HG02798 (cell line): ENCODE measurements at regions not wholly inside any gene's neighbourhood (a gene's known extent, or its start where the extent isn't known, plus 50 kb on each side); places are given as distances from the start of the nearest gene placed in this dataset.

ENCODE experiments used
- ATAC-seq: cut with Tn5 transposase; IDR thresholded peaks from one replicate; pipeline ENCODE4 v1.9.1; 2021; ENCODE audit warnings: mild to moderate bottlenecking; ENCODE audit not compliant: unreplicated experiment, poor library complexity

DNA sequence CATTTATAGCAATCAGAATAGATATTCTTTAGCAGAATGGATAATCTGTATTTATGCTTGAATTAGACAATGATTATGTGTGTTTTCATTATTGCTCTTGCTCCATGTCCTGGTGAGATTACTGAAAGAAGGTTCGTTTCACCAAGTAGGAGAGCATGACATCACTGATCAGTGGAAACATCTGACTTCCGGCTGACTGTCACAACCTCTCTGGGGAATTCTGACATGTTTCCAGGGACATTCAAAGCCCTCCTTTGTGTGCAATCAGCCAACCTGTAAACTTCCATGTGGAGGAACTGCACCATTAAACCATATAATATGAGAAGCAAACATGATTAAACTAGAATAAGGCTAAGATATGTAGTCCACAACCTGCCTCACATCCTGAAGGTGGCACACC is 424.8 kb upstream of the ADGRL4 start:
- no peak for ATAC-seq

DNA sequence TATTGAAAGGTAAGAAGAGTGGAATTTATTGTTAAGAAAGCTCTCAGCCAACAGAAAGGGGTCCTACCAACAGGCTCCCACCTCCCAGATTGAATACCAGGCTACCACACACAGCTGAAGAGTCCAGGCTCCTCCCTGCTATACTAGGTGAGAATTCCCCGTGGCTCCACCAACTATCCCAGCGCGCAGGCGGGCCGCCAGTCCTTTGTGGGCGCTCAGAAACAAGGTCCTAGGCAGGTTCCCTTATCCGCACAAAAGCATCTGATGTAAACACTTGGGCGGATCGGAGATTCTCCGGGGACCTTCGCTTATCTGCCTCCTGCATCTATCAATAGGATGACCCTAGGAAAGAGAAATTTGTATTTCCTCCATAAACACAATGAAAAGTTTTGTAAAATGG is 423.9 kb upstream of the ADGRL4 start:
- ATAC-seq = no peak

DNA sequence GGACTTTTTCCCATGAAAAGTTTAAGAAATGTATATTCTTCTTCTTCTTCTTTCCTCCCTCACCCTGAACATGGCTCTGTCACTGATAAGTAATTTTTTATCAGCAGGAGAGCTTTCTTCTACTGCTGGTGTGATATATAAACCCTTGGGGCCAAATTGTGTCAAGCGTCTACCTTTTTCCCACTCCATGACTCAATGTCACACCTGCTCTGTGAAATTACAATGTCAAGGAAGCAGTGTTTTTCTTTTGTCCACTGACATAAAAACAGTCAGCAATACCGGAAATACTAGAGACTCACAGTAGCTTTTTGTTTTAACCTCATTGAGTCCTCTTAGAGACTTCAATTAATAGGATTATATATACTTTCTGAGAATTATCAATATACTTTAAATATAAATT is 416.2 kb upstream of the ADGRL4 start:
- no peak for ATAC-seq

DNA sequence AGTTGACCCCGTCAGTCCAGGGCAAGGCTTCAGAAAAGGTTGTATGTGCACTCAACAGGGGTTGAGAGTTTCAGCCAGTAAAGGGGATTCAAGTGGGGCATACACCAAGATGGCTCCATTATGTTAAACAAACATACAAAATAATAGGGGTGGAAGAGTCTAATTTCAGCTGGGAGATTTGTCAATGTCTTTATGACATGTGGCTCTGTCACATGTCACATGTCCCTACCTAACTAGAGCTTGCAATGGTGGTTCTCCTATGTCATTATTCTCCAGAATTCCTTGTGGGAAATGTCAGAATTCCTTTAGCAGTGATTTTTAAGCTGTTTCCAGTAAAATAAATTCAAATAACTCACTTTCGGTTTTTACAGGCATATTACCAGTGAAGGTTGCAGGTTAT is 392.0 kb upstream of the ADGRL4 start:
- no peak for ATAC-seq

DNA sequence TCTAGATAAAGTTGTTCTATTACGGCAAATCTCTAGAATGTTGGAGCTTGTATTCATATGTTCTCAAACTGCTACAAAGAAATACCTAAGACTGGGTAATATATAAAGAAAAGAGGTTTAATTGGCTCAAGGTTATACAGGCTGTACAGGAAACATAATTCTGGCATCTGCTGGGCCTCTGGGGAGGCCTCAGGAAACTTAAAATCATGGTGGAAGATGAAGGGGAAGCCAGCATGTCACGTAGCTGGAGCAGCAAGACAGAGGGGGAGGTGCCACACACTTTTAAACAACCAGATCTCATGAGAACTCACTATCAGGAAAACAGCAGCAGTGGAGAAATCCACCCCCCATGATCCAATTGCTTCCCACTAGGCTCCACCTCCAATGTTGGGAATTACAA is 390.4 kb upstream of the ADGRL4 start:
- no peak for ATAC-seq

DNA sequence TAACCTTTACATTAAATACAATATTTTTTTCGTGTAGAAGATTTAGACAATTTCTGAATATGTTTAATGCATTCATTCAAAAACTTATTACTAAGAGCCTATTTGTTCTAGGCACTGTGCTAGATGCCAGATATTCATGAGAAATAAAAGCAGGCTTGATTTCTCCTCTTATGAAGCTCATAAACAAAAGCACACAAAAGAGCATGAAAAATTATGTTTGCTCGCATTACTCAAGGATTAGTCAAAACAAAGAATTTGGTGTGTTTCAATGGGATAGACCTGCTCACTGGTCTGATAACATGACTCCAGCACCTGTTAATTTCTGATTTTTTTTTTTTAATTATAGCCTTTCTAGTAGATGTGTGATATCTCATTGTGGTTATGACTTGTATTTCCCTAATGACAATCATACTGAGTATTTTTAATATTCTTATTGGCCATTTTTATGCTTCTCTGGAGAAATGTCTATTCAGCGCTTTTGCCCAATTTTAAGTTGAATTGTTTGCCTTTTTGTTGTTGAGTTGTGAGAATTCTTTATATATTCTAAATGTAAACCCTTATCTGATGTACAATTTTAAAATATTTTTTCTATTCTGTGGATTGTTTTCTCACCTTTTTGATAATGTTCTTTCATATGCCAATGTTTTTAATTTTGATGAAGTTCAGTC is 382.3 kb upstream of the ADGRL4 start:
- no peak for ATAC-seq

DNA sequence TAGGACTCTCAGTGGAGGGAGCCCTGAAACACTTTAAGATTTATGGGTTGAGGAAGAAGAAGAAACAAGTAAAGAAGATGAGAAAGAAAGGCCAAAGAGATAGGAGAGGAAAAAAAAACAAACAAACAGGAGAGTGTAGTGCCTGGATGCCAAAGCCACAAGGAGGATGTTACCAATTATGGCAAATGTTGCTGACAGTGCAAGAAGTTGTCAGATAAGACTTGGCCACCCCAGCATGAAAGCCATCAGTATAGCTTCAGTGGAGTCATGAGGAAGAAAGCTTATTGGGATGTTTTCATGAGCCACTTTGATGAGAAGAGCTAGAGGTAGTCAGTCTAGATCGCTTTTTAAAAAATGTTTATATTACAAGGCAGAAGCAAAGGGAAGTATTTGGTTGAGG is 380.2 kb upstream of the ADGRL4 start:
- ATAC-seq = no peak

DNA sequence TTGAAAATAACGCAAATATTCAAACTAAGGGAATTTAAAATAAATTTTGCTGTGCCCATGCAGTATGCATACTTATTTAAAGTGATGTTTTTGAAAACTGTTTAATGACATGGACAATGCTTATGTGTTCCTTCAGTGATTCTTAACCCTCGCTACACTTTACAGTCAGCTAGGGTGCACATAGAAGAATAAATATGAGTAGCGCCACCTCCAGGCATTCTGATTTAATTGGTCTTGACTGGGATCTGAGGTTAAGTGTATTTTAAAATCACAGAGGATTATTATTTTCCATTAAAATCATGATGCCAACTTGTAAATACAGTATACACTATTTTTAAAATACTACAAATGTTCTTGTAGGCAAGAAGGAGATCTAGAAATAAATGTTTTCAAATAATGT is 373.5 kb upstream of the ADGRL4 start:
- ATAC-seq = no peak

DNA sequence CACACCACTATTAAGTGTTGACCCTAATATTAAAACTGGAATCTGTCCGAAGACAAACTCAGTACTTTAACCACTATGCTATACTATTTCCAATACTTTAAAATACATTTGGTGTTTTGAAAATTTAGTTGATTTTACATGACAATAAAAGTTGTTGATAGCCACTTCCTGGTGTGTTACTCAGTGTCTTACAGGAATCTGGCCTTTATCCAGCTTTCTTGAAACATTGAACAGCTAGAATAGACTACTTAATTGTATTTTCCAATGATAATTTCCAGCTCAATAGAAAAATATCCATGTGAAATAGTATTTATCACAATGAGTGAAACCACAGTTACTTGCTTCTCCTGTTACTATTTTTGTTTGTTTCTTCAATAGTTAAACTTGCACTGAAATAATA is 369.6 kb upstream of the ADGRL4 start:
- no peak for ATAC-seq

DNA sequence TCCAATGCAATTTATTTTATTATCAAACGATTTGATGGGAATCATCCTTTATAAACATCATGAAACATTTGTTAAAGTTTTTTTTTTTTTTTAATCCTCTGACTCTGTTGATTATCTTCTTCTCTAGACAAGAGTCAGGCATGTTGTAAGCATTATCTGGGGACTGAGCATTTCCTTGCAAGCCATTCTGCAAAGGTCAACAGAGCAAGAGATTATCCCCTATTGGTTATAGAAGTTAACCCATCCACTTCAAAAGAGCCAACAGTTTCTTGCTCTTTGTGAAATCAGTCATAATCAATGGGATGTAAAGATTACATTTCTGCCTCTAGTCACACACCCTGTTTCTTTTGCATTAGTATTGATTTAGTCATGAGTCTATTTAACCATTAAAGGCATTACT is 368.8 kb upstream of the ADGRL4 start:
- no peak for ATAC-seq

DNA sequence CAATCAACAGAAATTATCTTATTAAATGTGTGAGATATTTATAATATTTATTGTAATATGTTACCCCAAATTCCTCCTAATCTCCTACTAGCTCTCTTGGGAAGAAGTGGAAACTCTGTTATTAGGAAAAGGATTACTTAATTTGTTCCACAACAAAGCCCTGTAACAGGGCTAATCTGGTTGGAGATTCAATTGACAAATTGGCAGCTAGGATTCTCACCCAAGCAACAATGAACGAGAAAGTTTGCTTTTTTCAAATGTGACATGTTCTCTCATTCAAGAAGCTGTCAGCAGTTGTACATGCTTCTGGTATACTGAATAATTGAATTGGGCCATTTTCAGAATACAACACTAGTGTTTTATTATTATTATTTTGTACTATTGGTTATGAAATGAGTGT is 367.9 kb upstream of the ADGRL4 start:
- no peak for ATAC-seq

DNA sequence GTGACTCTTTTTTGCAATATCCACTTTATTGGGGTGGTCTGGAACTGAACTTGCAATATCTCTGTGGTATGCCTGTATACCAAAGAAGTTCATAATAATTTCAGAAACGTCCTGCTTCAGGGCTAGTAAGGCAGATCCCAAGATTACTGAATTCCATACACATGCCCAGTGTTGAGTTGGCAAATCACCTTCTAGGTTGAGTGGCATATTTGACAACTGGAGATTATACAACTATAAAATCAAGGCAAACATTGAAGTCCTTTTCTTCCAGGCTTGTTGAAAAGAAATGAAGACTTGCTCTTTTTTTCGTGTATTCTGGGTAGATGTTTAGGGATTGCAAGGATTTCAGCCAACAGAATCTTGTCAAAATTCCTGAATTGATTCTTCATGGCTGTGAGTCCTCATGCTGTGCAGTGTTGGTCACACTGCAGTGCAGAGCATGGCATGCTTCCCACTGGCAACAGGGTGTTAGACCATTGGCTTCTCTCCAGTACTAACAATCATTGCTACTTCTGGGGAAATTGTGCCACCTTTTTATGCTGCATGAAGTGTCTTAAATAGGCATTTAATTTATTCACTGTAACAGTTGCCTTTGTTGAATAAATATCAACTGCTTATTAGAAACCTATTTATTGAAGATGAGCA is 367.1 kb upstream of the ADGRL4 start:
- no peak for ATAC-seq

DNA sequence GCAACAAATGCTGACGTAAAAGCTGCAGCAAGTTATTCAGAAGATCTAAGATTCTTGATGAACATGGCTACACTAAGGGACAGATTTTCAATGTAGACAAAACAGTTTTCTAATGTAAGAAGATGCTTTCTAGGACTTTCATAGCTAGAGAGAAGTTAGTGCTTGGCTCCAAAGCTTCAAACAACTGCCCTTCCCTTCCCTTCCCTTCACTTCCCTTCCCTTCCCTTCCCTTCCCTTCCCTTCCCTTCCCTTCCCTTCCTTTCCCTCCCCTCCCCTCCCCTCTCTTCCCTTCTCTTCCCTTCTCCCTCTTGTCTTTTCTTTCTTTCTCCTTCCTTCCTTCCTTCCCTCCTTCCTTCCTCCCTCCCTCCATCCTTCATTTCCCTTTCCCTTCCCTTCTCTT is 365.3 kb upstream of the ADGRL4 start:
- no peak for ATAC-seq

DNA sequence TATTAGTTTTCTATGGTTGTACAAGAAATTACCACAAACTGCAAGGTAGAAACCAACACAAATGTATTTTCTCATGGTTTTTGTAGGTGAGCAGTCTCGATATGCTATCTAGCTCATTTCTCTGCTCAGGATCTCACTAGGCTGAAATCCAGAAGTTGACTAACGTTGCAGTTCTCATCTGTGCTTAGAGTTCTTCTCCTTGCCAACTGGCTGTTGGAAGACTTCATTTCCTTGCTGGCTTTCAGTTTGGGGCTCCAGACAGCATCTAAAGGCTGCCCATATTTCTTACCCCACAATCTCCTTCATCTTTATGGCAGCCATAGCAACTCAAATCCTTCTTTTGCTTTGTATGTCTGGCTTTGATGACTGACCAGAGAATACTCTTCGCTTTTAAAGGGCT is 362.6 kb upstream of the ADGRL4 start:
- ATAC-seq = no peak

DNA sequence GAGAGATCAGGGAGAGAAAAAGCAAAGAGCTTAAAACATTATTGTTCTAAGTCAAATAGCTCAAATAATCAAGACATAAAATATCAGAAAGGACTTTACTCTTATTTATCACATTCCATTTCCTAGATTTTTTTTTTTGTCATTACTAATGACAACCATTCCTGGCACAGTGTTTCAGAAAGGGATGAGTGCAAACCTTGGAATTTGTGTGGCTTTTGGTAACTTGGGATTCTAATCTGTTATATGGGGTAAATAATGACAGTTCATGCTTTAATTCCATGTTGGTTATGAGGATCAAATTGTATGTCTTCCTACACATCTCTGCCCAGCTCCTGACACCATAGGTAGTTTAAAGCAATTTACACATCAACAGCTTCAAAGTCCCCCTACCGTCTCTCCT is 358.4 kb upstream of the ADGRL4 start:
- no peak for ATAC-seq

DNA sequence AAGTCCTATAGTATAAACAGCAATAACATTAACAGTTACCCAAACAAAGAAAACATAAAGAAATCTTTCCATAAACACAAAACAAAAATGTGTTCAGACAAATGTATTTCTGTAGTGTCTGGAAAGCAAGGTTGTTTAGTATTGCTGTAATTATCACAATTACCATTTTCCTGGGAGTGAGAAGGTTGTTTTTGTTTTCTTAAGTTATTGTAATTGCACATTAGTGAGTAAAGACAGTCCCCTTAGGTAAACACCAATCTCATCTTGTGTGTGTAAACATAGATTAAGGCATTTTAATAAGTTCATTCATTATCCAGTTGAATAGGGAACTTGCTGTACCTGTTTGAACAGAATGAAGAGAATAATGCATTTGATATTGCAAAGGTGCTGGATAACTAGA is 356.9 kb upstream of the ADGRL4 start:
- ATAC-seq = no peak

DNA sequence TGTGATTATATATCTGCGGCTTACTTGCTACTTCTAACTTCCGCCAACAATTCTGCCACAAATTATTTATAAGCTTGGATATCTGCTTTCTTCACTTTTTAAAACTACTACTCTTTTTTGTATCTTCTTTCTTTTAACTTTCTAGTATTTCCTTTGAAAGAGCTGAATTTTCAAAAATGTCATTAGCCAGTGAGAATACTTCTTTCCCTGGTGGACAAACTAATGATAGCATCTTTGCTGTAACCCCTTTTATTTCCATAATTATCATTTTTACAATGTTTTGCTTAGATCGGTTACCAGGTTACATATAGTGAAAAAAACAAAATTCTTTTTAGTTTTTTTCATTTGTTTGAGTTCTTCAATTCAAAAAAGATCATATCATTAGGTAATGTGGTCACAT is 355.9 kb upstream of the ADGRL4 start:
- ATAC-seq = no peak

DNA sequence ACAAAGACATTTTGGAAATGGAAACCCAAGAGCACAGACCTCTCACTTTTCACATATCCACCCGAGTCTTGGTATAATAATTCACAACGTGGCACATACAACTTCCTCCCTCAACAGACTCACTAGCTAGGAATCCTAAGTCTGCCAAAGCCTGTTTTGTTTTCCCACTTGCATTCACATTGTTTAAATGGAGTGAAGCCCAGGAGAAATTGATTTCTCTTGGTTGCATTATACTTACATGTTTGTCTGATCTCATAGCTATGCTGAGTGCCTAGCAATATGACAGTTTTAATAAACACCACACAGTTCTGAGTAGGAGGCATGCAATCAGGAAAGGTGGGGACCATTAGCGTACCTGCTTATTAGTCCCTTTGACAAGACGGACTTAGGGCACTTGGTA is 348.6 kb upstream of the ADGRL4 start:
- ATAC-seq = no peak

DNA sequence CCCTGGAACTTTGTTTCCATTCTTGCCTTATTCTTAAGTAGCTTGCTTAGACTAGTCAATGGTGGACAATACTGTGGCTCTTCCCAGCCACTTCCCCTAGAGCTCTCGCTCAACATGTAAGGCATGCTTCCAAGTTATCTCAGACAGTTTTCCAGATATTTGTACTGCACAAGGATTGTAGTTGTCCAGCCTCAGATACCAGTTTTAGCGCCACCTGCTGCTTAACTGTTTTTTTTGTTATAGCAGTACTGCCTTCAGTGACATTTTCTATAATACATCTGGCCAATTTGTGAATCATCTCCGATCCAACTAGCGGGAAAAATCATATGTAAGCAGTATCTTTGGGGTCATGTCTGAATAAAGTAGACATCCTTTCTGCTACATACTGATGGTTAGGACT is 346.7 kb upstream of the ADGRL4 start:
- peak; percentile 64 for ATAC-seq

DNA sequence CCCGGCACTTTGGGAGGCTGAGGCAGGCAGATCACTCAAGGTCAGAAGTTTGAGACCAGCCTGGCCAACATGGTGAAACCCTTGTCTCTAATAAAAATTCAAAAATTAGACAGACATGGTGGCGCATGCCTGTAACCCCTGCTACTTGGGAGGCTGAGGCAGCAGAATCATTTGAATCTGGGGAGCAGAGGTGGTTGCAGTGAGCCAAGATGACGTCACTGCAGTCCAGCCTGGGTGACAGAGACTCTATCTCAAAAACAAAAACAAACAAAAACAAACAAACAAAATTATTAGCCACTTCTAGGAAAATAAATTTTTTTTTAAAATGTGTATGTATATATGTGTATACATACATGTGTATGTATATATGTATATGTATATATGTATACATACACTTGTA is 320.3 kb upstream of the ADGRL4 start:
- no peak for ATAC-seq

DNA sequence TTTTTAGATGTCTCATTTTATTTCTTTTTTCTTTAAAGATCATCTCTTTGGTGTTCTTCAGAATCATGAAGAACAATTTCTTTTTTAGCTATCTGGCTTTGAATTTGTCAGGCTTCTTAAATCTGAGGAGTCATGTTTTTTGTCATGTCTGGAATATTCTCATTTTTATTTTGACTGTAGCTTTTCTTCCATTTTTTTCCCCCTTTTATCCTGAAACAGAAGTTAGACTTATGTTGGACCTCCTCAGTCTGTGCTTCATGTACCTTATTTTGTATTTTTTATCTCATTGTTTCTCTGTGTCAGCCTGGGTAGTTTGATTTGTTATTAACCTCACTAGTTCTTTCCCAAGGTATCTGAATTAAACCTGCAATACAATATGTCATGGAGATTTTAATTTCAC is 319.2 kb upstream of the ADGRL4 start:
- ATAC-seq = no peak

DNA sequence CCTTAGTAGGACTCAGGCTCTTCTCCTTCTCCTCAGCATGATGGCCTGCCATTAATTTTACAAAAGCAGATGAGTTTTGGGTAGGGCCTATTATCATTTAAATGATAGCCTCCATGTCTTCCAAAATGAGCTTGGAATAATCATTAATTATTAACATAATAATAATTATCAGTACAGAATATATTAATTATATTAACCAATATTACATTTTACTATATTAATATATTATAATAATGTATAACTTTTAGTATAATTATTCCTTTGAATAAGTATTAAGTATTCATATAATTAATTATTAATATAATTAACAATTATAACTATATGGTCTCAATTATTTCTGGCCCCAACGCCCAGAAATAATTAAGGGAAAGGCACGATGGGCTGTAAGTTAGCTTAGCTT is 318.6 kb upstream of the ADGRL4 start:
- ATAC-seq = no peak
